Left colon (tissue), 2 donors: ENCODE measurements at regions not wholly inside any gene's neighbourhood (a gene's known extent, or its start where the extent isn't known, plus 50 kb on each side); places are given as distances from the start of the nearest gene placed in this dataset.
"Not testable (repeated sequence)": the region's sequence is repeated elsewhere in the genome, so short reads cannot be mapped to it uniquely, and the experiment has no call there.

ENCODE experiments used
- ATAC-seq: fragments of 200-7000 bp; cut with Tn5 transposase; one replicate; pipeline ENCODE4 v1.9.1; 2020; ENCODE audit warnings: mild to moderate bottlenecking, moderate library complexity
- DNase-seq, 2 donors: peaks; one replicate each; pipeline ENCODE4 v3.0.0-alpha.2; 2020
- intact Hi-C, 2 donors: fragments of 100-400 bp; cut with DNase I in 1 of 2; cut with micrococcal nuclease in 1 of 2; formaldehyde crosslinking; loops; one replicate each; pipeline versions ENCODE4 v1.11.2 to v1.14.0; 2022; cut with DNase I, micrococcal nuclease
- donor health status: DM: no; HTN: no; CAD: no.
- donor health status: DM: yes; HTN: yes; CAD: no.

GRCh38 chr14:77985211-77985615 lies 185.0 kb upstream of the NRXN3 start:
- ATAC-seq, result no peak
- intact Hi-C loops, result no loop called here
- no peak for DNase-seq

- intact Hi-C loops, result no loop called here
These were observed 183.4 kb upstream of the NRXN3 start for GRCh38 chr14:77986773-77987172.

GRCh38 chr14:77988096-77988870 lies 181.9 kb upstream of the NRXN3 start:
- ATAC-seq (no peak), DNase-seq (no peak)
- intact Hi-C loops, result no loop called here

More at GRCh38 chr14:77986773-77987172, 183.4 kb upstream of the NRXN3 start:
- no peak for ATAC-seq
- no peak for DNase-seq

GRCh38 chr14:77988970-77989369 lies 181.2 kb upstream of the NRXN3 start:
- DNase-seq (no peak), ATAC-seq (no peak)
- intact Hi-C loops, result no loop called here

- ATAC-seq (no peak), DNase-seq (no peak)
- intact Hi-C loops, result no loop called here
These were observed 180.7 kb upstream of the NRXN3 start for GRCh38 chr14:77989441-77989991.

GRCh38 chr14:77990337-77990736 lies 179.8 kb upstream of the NRXN3 start:
- intact Hi-C loops, result no loop called here
- ATAC-seq, result no peak
- DNase-seq, result no peak

- intact Hi-C loops, result no loop called here
- no peak for ATAC-seq
- no peak for DNase-seq
These were observed 178.9 kb upstream of the NRXN3 start for GRCh38 chr14:77991128-77991772.

- ATAC-seq (no peak), DNase-seq (no peak)
- intact Hi-C loops, result no loop called here
These were observed 164.8 kb upstream of the NRXN3 start for GRCh38 chr14:78005325-78005724.

GRCh38 chr14:78007160-78007559 lies 163.0 kb upstream of the NRXN3 start:
- DNase-seq, result no peak
- intact Hi-C loops, result no loop called here
- ATAC-seq, result no peak

GRCh38 chr14:78010688-78011087 lies 159.5 kb upstream of the NRXN3 start:
- intact Hi-C loops, result no loop called here
- DNase-seq, result no peak
- ATAC-seq, result no peak

GRCh38 chr14:78013911-78014310 lies 156.3 kb upstream of the NRXN3 start:
- DNase-seq, ATAC-seq, intact Hi-C loops: not testable (repeated sequence)

- DNase-seq, result no peak
- ATAC-seq, result no peak
- intact Hi-C loops, result no loop called here
These were observed 153.6 kb upstream of the NRXN3 start for GRCh38 chr14:78016532-78016931.

GRCh38 chr14:78018283-78018682 lies 151.9 kb upstream of the NRXN3 start:
- intact Hi-C loops, result no loop called here
- ATAC-seq (no peak), DNase-seq (no peak)

- intact Hi-C loops, result no loop called here
- DNase-seq (peak; percentile 31 to 73), ATAC-seq (peak; percentile 83)
These were observed 148.1 kb upstream of the NRXN3 start for GRCh38 chr14:78022059-78022458.

- no peak for ATAC-seq
- intact Hi-C loops, result no loop called here
- DNase-seq, result no peak
These were observed 147.1 kb upstream of the NRXN3 start for GRCh38 chr14:78023112-78023511.

GRCh38 chr14:78028471-78028870 lies 141.7 kb upstream of the NRXN3 start:
- no peak for ATAC-seq
- intact Hi-C loops, result no loop called here
- DNase-seq, result no peak

GRCh38 chr14:78029601-78030372 lies 140.4 kb upstream of the NRXN3 start:
- intact Hi-C loops, result no loop called here
- no peak for DNase-seq

GRCh38 chr14:78043349-78043748 lies 126.8 kb upstream of the NRXN3 start:
- intact Hi-C loops, result no loop called here
- ATAC-seq, result no peak
- no peak for DNase-seq

More at GRCh38 chr14:78029601-78030372, 140.4 kb upstream of the NRXN3 start:
- no peak for ATAC-seq

GRCh38 chr14:78048120-78048519 lies 122.1 kb upstream of the NRXN3 start:
- intact Hi-C loops, result no loop called here
- ATAC-seq, result no peak

More at GRCh38 chr14:78048120-78048519, 122.1 kb upstream of the NRXN3 start:
- DNase-seq, result no peak
